ENCODE measurements at regions not wholly inside any gene's neighbourhood (a gene's known extent, or its start where the extent isn't known, plus 50 kb on each side); places are given as distances from the start of the nearest gene placed in this dataset.

- TF ChIP-seq CTCF (IDR thresholded peaks at IDR 0.05; ENCODE audit: low read depth, low read length) (no peak), POLR2A (IDR thresholded peaks at IDR 0.05; ENCODE audit: extremely low read depth, insufficient read length) (no peak)
Measured at GRCh38 chr22:47929073-47929472, 1166.6 kb downstream of the TBC1D22A start.

Measured in NB4 (cell line).